GM21423 (cell line): ENCODE measurements at regions not wholly inside any gene's neighbourhood (a gene's known extent, or its start where the extent isn't known, plus 50 kb on each side); places are given as distances from the start of the nearest gene placed in this dataset.

Experiments
- ATAC-seq: cut with Tn5 transposase; IDR thresholded peaks from one replicate; pipeline ENCODE4 v1.9.1; 2021; ENCODE audit warnings: mild to moderate bottlenecking, moderate library complexity; ENCODE audit not compliant: unreplicated experiment

- ATAC-seq: no peak
Observed at GRCh38 chr18:25658476-25658875, 306.5 kb upstream of the ZNF521 start.

- no peak for ATAC-seq
Observed at GRCh38 chr18:25651553-25651952, 299.6 kb upstream of the ZNF521 start.

GRCh38 chr18:25650201-25650941 lies 298.4 kb upstream of the ZNF521 start:
- ATAC-seq: no peak

GRCh38 chr18:25648716-25649260 lies 296.8 kb upstream of the ZNF521 start:
- no peak for ATAC-seq

GRCh38 chr18:25647404-25647803 lies 295.4 kb upstream of the ZNF521 start:
- no peak for ATAC-seq

GRCh38 chr18:25646971-25647370 lies 295.0 kb upstream of the ZNF521 start:
- no peak for ATAC-seq

- no peak for ATAC-seq
Observed at GRCh38 chr18:25639596-25639995, 287.6 kb upstream of the ZNF521 start.

- ATAC-seq: no peak
Observed at GRCh38 chr18:25633563-25633962, 281.6 kb upstream of the ZNF521 start.

- ATAC-seq: no peak
Observed at GRCh38 chr18:25630682-25631081, 278.7 kb upstream of the ZNF521 start.

GRCh38 chr18:25621682-25622081 lies 269.7 kb upstream of the ZNF521 start:
- no peak for ATAC-seq

- ATAC-seq: no peak
Observed at GRCh38 chr18:25621144-25621543, 269.2 kb upstream of the ZNF521 start.

GRCh38 chr18:25614168-25614567 lies 262.2 kb upstream of the ZNF521 start:
- no peak for ATAC-seq

GRCh38 chr18:25612466-25612865 lies 260.5 kb upstream of the ZNF521 start:
- no peak for ATAC-seq

GRCh38 chr18:25608091-25608490 lies 256.1 kb upstream of the ZNF521 start:
- ATAC-seq: no peak

- no peak for ATAC-seq
Observed at GRCh38 chr18:25604894-25605597, 253.1 kb upstream of the ZNF521 start.

GRCh38 chr18:25604196-25604893 lies 252.4 kb upstream of the ZNF521 start:
- no peak for ATAC-seq

GRCh38 chr18:25599443-25599842 lies 247.5 kb upstream of the ZNF521 start:
- no peak for ATAC-seq

- ATAC-seq: no peak
Observed at GRCh38 chr18:25597476-25597875, 245.5 kb upstream of the ZNF521 start.

- no peak for ATAC-seq
Observed at GRCh38 chr18:25595274-25596060, 243.5 kb upstream of the ZNF521 start.

GRCh38 chr18:25594351-25594750 lies 242.4 kb upstream of the ZNF521 start:
- ATAC-seq: no peak
